Inferior parietal cortex (tissue), 1 donor: ENCODE measurements at regions not wholly inside any gene's neighbourhood (a gene's known extent, or its start where the extent isn't known, plus 50 kb on each side); places are given as distances from the start of the nearest gene placed in this dataset.

ENCODE experiments used
- DNase-seq: peaks from one replicate; pipeline ENCODE4 v3.0.0-alpha.2; 2016; ENCODE audit errors: extremely low spot score

DNA sequence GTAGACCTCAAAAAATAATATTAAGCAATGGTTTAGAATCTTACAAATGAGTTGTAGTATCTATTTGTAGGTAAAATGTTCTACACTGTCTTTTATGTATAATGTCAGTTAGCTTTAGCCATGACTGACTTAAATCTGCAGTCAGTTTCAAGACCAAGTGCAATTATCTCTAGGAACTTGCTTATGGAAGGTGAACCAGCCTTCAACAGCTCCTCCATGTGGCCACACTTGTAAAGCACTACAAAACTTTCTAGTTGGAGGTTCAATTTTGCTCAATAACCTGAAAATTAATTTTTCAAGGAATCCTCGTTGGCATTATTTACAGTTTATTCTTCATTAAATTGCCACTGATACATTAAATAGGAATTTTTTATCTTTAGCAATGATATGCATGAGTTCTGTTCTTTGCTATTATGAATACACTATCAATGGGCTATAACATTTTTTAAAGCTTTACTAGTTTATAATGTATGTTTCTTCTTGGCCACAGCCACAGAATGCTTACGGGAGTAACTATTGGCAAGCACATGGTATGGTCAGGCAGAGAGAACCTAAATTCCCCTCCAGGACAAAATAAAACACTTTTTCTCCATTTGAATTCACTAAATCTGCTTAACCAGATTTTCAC is 315.3 kb upstream of the UBE2E2 start:
- DNase-seq, result peak; percentile 36

DNA sequence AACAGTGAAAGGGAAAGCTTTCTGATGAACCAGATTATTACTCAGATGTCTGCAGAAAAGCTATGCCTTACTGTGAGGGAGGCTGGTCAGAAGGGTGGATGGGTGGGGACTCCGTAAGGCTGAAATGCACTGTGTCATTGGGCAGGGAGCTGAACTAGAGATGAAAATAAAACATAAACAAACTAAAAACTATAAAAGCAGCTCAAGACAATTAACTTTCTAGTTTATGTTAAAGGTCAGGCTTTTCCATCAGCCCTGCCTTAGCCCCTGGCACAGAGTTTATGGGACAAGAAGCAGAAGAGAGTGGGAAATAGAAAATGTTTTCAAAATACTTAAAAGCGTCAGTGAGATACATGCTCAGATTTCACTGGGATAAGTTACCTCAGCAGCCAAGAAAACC is 310.0 kb upstream of the UBE2E2 start:
- DNase-seq, result no peak

DNA sequence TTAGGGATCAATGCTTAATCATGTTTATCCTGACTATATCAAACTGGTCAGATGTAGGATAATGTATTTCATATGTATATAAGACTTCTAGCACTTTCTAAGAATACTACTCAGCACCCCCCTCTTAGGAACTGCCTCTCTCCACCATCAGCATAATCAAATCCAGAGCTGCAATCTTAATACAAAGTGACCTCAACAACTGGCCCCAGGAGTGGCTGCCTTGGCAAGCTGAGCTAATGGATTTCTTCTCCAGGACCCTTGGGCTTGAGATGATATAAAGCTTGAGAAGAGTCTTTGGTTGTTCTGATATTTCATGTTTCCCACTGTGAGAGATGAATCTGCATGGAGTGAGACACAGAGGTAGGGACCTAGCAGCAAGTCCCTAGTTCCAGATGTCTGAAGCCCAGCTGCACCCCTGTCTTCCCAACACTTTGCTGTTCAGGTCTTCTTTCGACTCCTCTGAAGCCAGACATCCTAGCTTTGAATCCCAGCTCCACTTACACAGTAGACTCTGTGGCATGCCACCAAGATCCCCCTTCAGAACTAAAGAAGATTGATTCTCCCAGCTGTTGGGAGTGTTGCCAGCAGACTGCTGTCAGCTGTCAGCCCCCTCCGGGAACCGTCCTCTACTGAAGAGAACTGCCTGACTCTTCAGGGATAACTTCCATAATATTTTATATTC is 309.3 kb upstream of the UBE2E2 start:
- no peak for DNase-seq

DNA sequence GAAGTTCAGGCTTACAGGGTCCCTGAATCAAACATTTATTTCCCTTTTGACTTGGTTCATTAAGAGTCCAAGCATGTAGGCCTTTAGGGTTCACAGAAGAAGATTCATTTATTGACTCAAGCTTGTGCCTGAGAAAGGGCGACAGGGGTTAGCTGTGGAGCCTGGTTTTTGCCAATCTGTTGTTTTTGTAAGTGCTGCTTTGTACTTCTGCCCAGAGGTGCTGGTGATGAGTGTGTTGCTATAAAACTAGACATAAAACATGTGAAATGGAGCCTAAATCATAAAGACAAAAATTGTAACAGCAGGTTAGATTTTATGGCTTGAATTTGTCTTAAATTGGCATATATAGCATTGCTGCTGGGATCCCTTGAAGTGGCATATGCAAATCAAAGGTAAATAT is 308.3 kb upstream of the UBE2E2 start:
- no peak for DNase-seq

DNA sequence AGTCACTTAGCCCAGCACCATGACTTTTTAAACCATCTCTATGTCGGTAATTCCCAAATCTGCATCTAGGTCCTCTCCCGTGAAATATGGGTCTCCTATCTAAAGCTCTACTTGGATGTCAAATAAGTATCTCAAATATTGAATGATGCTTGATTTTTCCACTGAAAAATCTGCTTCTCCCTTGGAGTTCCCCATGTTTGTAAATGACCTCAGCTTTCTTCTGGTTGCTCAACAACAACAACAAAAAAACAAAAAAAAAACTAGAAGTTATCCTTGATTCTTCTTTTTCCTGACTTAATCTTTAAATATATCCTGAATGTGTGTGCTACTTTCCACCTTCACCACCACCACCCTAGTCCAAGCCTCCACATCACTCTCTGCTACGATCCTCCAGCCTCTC is 307.5 kb upstream of the UBE2E2 start:
- no peak for DNase-seq

DNA sequence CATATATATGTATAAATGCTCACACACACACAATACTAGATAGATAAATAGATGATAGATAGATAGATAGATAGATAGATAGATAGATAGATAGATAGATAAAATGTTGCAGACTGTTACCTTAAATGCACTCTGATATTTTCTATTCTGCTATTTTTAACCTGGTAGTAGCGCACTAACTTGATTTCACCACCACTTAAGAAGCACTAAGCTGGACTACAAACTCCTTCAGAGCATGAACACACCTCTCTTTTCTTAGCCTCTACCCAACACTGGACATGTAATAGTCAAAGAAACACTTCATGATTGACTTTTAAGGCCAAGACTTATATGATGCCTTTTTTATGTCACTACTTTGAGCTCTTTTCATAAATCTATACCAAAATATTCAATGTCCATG is 304.6 kb upstream of the UBE2E2 start:
- DNase-seq, result no peak

DNA sequence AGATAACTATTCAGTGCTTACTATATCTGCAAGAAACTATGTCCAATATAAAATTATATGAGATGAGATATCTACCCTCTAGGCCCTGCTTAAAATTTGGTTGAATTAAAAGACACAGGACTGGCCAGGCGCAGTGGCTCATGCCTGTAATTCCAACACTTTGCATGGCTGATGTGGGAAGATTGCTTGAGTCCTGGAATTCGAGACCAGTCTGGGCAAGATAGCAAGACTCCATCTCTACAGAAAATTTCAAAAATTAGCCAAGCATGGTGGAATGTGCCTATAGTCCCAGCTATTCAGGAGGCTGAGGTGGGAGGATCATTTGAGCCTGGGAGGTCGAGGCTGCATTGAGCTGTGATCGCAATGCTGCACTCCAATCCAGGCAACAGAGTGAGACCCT is 303.7 kb upstream of the UBE2E2 start:
- no peak for DNase-seq

DNA sequence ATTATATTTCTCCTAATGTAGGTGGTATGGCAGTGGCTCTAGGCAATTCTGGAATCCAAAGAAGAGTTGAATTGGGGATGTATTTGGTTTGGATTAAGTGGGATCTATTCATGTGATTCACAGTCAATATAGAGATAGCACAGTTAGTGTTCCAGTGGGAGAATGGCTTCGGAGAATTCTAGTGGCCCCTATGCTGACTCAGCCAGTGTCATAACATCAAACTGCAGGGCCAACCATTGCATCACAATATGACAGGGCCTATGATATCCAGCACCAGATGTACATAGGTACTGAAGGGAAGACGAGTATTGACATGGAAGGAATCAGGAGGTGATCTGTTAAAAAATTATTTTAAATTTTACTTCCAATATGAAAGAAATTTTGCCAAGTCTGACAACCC is 302.8 kb upstream of the UBE2E2 start:
- no peak for DNase-seq

DNA sequence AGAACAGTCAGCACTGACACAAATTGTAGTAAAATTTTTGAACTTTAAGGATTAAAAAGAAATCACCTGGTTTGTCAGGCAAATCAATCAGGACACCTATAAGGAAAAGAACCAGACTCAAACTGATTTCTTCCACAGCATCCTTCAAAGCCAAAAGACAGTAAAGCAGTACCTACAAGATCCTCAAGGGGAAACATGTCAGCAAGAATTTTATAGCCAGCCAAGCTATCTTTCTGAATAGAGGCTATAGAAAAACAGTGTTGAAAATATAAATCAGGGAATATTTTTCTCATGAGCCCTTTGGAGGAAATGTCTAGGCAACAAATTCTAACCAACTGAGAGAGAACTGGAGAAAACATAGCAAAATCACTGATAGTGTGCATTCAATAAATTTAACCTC is 301.4 kb upstream of the UBE2E2 start:
- DNase-seq, result no peak

DNA sequence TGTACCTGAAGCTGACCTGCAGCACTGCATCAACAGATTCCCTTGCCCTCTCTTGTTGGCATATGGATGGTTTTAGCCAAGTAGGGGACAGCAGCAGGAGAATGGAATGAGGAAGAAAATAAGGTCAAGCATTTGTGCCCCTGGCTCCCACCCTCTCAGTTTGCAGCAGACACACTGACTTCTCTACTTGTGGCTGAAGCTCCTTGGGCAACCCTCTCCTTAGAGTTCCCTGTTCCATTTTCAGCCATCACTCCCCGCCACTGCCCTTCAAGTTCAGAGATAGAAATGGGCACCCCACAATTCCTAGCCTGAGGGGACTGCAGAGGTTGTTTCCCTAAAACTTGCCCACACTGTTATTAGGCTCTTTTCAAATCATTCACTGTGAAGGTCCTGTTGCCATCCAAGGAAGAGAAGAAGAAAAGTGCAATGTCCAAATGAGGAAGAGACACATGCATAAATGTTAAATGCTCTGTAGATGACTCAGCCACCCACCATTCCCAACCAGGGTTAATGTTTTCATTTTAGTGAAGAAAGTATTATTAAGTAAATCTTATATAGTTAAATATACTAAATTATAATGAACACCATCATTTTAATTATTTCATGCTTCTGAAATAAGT is 295.9 kb upstream of the UBE2E2 start:
- no peak for DNase-seq

DNA sequence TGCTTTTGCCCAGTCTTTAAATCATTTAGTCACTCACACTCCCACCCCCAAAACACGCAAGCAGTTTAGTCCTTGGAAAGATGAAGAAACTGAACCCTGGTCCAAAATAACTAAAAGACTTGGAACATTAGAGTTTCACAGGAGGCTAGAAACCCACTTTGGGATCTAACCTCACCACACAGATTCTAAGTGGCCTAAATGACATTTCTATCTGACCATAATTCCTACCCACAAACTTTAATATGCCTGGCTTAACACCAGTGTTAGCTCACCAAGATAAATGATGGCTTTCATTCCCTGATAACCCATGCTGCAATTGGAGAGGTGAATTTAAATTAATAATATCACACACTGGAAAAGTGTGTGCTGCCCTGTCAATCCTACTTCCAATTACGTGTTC is 295.3 kb upstream of the UBE2E2 start:
- DNase-seq, result no peak

DNA sequence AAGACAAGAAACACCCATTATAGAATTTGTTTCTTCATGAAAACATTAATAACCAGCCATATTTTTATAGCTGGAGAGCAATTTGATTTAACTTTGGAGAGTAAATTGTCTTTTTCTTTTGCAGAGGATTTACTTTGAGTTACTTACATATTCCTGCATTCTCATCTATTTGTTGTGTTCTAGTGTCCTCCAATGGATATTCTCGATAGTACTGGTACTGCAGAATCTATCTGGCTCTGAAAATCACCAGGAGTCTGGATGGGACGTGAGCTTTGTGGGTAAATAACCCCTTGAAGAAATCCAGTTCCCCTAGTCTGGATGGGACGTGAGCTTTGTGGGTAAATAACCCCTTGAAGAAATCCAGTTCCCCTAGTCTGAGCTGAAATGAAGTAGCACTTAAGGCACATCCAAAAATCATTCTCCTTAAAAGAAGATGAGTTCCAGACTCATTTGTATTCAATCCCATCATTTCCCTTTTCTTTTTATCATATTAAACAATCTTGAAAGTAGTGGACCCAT is 294.1 kb upstream of the UBE2E2 start:
- no peak for DNase-seq

DNA sequence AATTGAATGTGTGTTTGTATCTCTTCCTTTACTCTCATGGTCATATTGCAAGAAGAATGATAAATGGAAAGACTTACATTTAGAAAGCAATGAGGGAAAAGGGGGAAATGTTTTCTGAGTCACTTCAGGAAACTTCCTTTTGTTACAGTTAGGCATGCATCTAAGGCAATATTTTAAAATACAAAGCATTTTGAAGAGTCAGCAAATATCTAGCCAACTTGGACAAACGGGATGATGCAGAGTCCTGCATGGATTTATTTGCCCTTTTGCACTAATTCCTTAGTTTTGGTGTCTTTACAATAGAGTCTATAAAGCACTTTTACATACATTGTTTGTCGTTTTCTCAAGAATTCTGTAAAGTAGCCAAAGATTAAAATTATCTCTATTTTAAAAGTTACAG is 286.2 kb upstream of the UBE2E2 start:
- DNase-seq, result no peak

DNA sequence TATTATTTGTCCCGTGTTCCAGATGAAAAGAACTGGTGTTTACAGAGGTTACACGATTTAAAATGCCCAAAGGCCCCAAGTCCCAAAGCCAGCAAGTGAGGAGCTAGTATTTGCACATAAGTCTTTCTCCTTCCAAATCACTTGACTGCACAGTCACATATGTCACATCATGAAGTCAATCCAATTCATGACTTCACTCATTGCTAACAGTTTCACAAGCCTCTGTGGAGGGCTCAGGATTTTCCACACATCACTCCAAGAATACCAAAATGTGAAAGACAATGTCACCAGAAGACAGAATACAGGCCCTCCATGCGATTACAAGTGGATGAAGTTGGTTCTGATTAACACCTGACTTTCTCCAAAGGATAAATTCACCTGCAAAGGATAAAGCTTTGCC is 283.1 kb upstream of the UBE2E2 start:
- DNase-seq, result no peak

DNA sequence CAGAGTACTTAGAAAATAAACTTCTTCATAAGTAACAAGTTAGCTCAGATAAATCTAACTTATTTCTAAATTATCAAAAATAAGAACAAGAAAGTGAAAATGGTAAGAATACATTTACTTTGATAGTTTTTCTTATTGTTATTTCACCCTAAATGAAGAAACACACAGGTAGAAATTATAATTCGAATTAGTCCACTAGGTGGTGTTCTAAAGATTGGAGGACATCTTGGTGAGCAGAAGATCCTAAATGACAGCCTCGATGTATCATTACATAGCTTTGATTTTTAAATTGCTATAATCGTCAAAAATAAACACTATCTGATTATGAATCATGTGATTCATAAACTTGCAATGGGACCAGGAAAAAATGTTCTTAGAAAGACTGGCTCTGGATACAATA is 280.8 kb upstream of the UBE2E2 start:
- no peak for DNase-seq

DNA sequence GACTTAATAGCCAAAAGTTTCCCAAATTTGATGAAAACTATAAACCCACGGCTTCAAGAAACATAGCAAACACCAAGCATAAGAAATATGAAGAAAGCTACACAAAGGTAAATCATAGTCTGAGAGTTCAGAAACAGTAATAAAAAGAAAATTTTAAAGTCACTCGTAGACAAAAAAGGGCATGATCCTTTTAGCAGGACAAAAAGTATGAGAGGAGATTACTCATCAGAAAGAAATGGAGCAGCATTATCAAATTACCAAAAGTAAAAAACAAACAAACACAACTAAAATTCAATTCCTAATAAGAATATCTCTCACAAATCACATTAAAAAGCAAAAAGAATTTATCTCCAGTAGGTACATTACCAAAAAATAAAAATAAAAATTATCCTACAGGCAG is 279.4 kb upstream of the UBE2E2 start:
- DNase-seq, result no peak

DNA sequence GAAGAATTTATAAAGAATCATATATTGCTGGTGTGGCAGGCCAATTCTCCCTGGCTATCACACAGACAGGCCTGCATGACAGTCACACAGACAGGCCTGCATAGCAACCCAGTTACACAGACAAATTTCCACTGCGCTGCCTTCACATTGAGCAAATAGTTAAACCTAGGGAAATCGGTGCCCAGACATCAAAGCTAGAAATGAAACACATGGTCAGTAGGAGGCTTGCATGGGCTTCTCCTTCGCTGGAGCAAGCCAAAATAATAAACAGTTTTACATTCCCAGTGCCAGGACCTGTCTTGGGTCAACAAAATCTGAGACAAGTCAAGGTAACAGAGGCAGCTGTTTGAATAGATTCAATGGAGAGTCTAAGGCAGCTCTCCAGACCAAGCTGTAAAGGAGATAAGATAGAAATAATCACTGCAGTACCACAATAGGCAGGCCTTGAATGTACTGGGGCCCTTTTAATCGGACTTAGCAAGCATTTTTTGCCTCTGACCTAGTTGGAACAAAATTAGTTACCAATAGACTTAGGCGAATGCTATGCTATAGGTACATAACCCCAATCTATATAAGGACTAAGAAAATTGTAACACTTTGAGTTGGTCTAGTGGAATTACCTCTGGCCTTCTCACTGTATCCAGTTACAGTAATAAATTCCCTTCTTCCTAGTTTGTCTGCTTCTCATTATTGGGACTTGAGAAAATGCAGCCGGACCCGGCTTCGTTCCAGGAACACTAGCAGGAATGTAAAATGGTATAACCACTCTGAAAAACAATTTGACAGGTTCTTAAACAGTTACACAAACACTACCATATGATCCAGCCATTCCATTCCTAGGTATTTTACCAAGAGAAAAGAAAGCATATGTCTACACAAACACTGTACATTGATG is 274.7 kb upstream of the UBE2E2 start:
- no peak for DNase-seq

DNA sequence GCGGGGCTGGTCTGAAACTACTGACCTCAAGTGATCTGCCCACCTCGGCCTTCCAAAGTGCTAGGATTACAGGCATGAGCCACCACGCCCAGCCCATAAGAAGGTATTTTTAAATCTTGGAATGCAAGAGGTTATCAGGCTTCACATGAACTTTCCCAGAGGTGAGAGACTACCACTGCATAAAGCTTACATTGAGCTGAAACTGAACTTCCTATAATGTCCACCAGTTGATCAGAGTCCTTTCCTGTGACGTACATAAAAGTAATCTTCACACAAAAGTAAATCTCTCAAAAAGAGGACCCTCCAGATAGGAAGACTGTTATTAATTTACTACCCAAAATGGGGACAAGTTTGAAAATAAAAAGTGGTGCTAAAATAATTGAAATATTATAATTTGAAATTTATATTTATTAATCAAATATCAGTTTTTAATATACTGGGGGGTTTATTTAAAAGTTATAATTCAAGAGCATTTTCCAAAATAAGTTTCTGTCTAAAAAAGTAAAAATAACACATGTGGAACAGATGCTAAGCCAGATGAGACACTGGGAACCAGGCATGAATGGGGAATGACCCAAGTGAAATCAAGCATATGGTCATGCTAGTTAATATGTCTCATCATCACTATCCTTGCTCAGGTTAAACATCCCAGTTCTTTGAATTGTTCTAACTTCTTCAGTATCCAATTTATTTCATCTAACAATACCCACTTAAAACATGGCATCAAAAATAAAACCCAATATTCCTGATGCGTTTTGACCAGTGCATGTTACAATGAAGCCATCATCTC is 269.9 kb upstream of the UBE2E2 start:
- no peak for DNase-seq

DNA sequence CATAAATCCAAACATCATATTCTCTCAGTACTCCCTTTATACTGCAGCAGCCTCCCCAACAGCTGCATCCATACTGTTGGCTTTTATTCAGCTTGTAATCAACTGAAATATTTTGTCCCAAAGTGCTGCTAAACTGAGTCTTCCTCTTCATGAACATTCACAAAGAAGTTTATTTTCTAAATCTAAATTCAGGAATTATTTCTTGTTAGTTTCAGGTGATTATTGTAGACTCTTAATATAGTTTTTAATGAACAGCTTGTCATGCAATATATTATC is 269.3 kb upstream of the UBE2E2 start:
- DNase-seq, result no peak

DNA sequence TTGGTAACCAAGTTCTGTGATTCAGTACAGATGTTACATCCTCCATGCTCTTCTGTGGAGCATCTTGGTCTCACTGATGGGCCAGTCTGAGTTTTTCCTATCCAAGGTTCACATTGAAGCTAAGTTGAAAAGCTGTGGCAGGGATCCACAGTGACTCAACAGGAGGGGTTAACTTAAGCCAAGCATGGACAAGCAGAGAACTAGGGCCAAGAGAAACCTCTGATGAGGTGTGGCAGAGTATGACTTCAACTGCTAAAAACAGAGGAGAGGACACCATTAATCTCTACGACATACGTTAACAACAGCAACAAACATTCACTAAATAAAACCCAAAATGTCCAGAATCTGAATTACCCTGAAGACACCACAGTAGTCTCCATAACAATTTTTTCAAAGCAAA is 268.1 kb upstream of the UBE2E2 start:
- no peak for DNase-seq

DNA sequence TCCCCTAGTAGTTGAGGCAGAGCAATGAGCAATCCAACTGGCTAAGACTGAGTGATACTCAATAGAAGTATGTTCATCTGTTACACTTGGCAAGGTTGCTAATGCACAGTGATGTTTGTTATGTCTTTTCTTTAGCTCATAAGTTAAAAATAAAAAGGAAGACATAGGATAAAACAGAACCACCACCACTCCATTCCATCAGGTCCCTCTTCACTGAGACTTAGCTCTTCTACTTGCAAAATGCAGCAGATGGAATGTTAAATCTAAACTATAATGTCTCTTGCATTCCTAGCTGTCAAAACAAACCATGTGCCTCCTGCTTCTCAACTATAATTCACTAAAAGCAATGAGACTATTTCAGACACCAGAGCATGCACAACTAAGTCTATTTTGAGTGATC is 265.6 kb upstream of the UBE2E2 start:
- peak; percentile 54 for DNase-seq

DNA sequence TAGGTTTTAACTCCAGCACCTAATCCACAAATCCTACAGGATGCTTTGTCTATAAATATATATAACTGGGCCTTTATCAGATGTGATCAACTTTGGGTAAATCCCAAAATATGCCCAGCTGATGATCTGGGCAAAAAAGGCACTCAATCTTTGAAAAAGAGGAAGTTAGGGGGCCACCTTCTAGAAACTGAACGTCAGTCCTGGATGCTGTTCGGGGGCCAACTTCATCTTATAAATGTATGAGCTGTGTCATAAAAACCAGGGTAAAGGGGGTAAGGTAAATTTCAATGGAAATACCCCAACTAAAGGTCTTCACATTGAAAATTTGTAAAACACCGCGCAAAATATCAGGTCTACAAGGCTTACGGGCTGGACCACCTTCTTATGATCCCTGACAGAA is 264.4 kb upstream of the UBE2E2 start:
- DNase-seq, result no peak
